Heart left ventricle (tissue), 16 donors: ENCODE measurements at regions not wholly inside any gene's neighbourhood (a gene's known extent, or its start where the extent isn't known, plus 50 kb on each side); places are given as distances from the start of the nearest gene placed in this dataset.

Experiments used
- ATAC-seq, 4 donors: fragments of 200-7000 bp; cut with Tn5 transposase; one replicate each; pipeline ENCODE4 v1.9.1; 2020 to 2022; ENCODE audit warnings: moderate library complexity in 4 of 4, mild to moderate bottlenecking in 3 of 4, moderate number of reproducible peaks in 1 of 4
- DNase-seq, 5 donors: peaks; one replicate each; pipeline ENCODE4 v3.0.0-alpha.2; 2020
- H3K27ac ChIP-seq, 12 donors: fragments of 200-600 bp; sonication (generic) in 4 of 12; one replicate each; pipeline versions ENCODE4 v1.5.0 to v1.8.0; 2016 to 2022; ENCODE audit warnings: mild to moderate bottlenecking in 2 of 12
- H3K27me3 ChIP-seq, 9 donors: fragments of 200-600 bp; sonication (generic) in 2 of 9; one replicate each; pipeline versions ENCODE4 v1.5.1 to v1.8.0; 2016 to 2022; ENCODE audit warnings: mild to moderate bottlenecking in 3 of 9
- H3K36me3 ChIP-seq, 9 donors: fragments of 200-600 bp; sonication (generic) in 2 of 9; one replicate each; pipeline versions ENCODE4 v1.5.0 to v1.8.0; 2018 to 2022; ENCODE audit warnings: mild to moderate bottlenecking in 2 of 9
- H3K4me1 ChIP-seq, 12 donors: fragments of 200-600 bp; sonication (generic) in 4 of 12; one replicate each; pipeline versions ENCODE4 v1.5.0 to v1.8.0; 2016 to 2022; ENCODE audit warnings: mild to moderate bottlenecking in 3 of 12
- H3K4me3 ChIP-seq, 12 donors: fragments of 200-600 bp; sonication (generic) in 4 of 12; one replicate each; pipeline versions ENCODE4 v1.5.0 to v1.8.0; 2017 to 2022; ENCODE audit warnings: mild to moderate bottlenecking in 9 of 12, moderate library complexity in 4 of 12
- H3K9me3 ChIP-seq, 12 donors: fragments of 200-600 bp; sonication (generic) in 4 of 12; one replicate each; pipeline versions ENCODE4 v1.5.0 to v1.8.0; 2016 to 2022; ENCODE audit warnings: mild to moderate bottlenecking in 1 of 12
- CTCF ChIP-seq, 12 donors: fragments of 200-600 bp; sonication (generic) in 4 of 12; IDR thresholded peaks; one replicate each; pipeline versions ENCODE4 v1.5.0 to v1.8.0; 2018 to 2022; ENCODE audit warnings: antibody characterized with exemption in 12 of 12, mild to moderate bottlenecking in 5 of 12
- POLR2A ChIP-seq, 2 donors: fragments of 450-650 bp; IDR thresholded peaks; one replicate each; pipeline ENCODE4 v1.6.1; 2017; ENCODE audit warnings: antibody characterized with exemption in 2 of 2, mild to moderate bottlenecking in 2 of 2, moderate library complexity in 2 of 2
- WGBS, 4 donors: extraction: QIAGEN DNeasy Blood & Tissue Kit in 2 of 4; methylation state at CpG; one replicate each; pipeline versions ENCODE4 v1.1.5 to v1.1.7; 2013 to 2018; 5-methylcytosine and 5-hydroxymethylcytosine counted together
- intact Hi-C, 10 donors: fragments of 100-400 bp; cut with DNase I; formaldehyde crosslinking; loops; one replicate each; pipeline versions ENCODE4 v1.11.1 to v1.14.2; 2022
- donor health status: ischemic (EF 13 %, LVEDD 7.1; RV severe dilation, severe dysfunction).
- donor health status: healthy with polysubstance abuse.
- donor health status: DM: no; HTN: yes; CAD: no.
- donor health status: DM: no; HTN: no; CAD: no.
- donor health status: ischemic (EF 25% LVEDD 6.9; RV normal size, moderate dysfunction).
- donor health status: ischemic (EF 25% LVEDD 5.7; RV mildly dilated, moderate dysfunction).
- donor health status: healthy.
- donor health status: DM: yes; HTN: yes; CAD: no.
- donor health status: ischemic (EF 35%, LVEDD 5.7; RV mildly dilated, moderate dysfunction).
- donor health status: nonischemic (EF 11% LVEDD 7.7; RV severe dilation, severe dysfunction).
- donor health status: DM: yes; HTN: yes; CAD: no.
- donor health status: PGD.
- donor health status: ischemic (EF 29% LVEDD 5.4; RV normal size, mild dysfunction).
- donor health status: nonischemic (EF 23%, LVEDD 6.1; RV moderate dilation, normal function).

GRCh38 chr12:69064734-69065443 lies 131.9 kb upstream of the CPM start:
- 93 to 96% (median 94%) methylated on average over 4 of the region's 4 CpGs for WGBS, 4 donors
- Histone ChIP-seq H3K4me1 (peaks cover 0 to 27% (median 0%) of the 10 kb centered on the region in 12 donors), H3K4me3 (no peak overlapping the region), H3K36me3 (no peaks in the 10 kb centered on the region), H3K9me3 (no peaks in the 10 kb centered on the region), H3K27me3 (no peaks in the 10 kb centered on the region), H3K27ac (no peak overlapping the region)
- intact Hi-C loops = loop anchor here in 1 of 10 donors (5.0 kb wide), 1 partner anchor 203 kb away; no protein-coding TSS in a partner anchor
- DNase-seq = no peak
- TF ChIP-seq POLR2A (IDR thresholded peaks at IDR 0.05) (no peak), CTCF (IDR thresholded peaks at IDR 0.05) (no peak)
- no peak for ATAC-seq

- Histone ChIP-seq H3K9me3 (no peaks in the 10 kb centered on the region), H3K4me1 (peaks cover 0 to 27% (median 0%) of the 10 kb centered on the region in 12 donors), H3K27me3 (no peaks in the 10 kb centered on the region), H3K4me3 (no peak overlapping the region), H3K36me3 (no peaks in the 10 kb centered on the region), H3K27ac (no peak overlapping the region)
- TF ChIP-seq CTCF (IDR thresholded peaks at IDR 0.05) = no peak
- TF ChIP-seq POLR2A (IDR thresholded peaks at IDR 0.05) = no peak
- no peak for ATAC-seq
- 88 to 90% (median 89%) methylated on average over 5 of the region's 5 CpGs for WGBS, 4 donors
- DNase-seq = no peak
- intact Hi-C loops = loop anchor here in 1 of 10 donors (5.0 kb wide), 1 partner anchor 203 kb away; no protein-coding TSS in a partner anchor
Measured at GRCh38 chr12:69065775-69066174, 132.8 kb upstream of the CPM start.

- Histone ChIP-seq H3K4me1 (peaks cover 0 to 24% (median 0%) of the 10 kb centered on the region in 12 donors), H3K27ac (peak overlapping the region in 1 of 12 donors; percentile 33), H3K9me3 (no peaks in the 10 kb centered on the region), H3K27me3 (no peaks in the 10 kb centered on the region), H3K36me3 (no peaks in the 10 kb centered on the region), H3K4me3 (no peak overlapping the region)
- TF ChIP-seq POLR2A (IDR thresholded peaks at IDR 0.05) (no peak), CTCF (IDR thresholded peaks at IDR 0.05) (no peak)
- intact Hi-C loops = loop anchor here in 1 of 10 donors (5.0 kb wide), 1 partner anchor 204 kb away; no protein-coding TSS in a partner anchor
- 62 to 69% (median 63%) methylated on average over 6 of the region's 6 CpGs for WGBS, 4 donors
- DNase-seq (peak in 3 of 5 donors; percentile 12 to 56 (median 46)), ATAC-seq (peak; percentile 72 to 89 (median 82))
Measured at GRCh38 chr12:69066492-69067373, 133.8 kb upstream of the CPM start.

GRCh38 chr12:69067713-69068112 lies 134.7 kb upstream of the CPM start:
- Histone ChIP-seq H3K36me3 (no peaks in the 10 kb centered on the region), H3K27ac (no peak overlapping the region), H3K27me3 (no peaks in the 10 kb centered on the region), H3K4me3 (no peak overlapping the region), H3K9me3 (no peaks in the 10 kb centered on the region), H3K4me1 (peaks cover 0 to 14% (median 0%) of the 10 kb centered on the region in 12 donors)
- ATAC-seq (no peak), DNase-seq (no peak)
- intact Hi-C loops = loop anchor here in 1 of 10 donors (5.0 kb wide), 1 partner anchor 205 kb away; no protein-coding TSS in a partner anchor
- TF ChIP-seq POLR2A (IDR thresholded peaks at IDR 0.05) = no peak
- no peak for TF ChIP-seq CTCF (IDR thresholded peaks at IDR 0.05)
- 87 to 93% (median 91%) methylated on average over 6 of the region's 6 CpGs for WGBS, 4 donors
